ENCODE measurements at regions not wholly inside any gene's neighbourhood (a gene's known extent, or its start where the extent isn't known, plus 50 kb on each side); places are given as distances from the start of the nearest gene placed in this dataset.

GRCh38 chr16:60246086-60246485 lies 1512.0 kb upstream of the GOT2 start:
- DNase-seq (ENCODE audit: low read depth) (no peak), FAIRE-seq (no peak)
- TF ChIP-seq, protein P1, sequence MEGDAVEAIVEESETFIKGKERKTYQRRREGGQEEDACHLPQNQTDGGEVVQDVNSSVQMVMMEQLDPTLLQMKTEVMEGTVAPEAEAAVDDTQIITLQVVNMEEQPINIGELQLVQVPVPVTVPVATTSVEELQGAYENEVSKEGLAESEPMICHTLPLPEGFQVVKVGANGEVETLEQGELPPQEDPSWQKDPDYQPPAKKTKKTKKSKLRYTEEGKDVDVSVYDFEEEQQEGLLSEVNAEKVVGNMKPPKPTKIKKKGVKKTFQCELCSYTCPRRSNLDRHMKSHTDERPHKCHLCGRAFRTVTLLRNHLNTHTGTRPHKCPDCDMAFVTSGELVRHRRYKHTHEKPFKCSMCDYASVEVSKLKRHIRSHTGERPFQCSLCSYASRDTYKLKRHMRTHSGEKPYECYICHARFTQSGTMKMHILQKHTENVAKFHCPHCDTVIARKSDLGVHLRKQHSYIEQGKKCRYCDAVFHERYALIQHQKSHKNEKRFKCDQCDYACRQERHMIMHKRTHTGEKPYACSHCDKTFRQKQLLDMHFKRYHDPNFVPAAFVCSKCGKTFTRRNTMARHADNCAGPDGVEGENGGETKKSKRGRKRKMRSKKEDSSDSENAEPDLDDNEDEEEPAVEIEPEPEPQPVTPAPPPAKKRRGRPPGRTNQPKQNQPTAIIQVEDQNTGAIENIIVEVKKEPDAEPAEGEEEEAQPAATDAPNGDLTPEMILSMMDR (IDR thresholded peaks at IDR 0.05; ENCODE audit: insufficient read depth, low read length, severe bottlenecking), result no peak
- Histone ChIP-seq H3K27me3 (ENCODE audit: control insufficient read depth, insufficient read depth, low read length) (no peaks in the 10 kb centered on the region), H3K36me3 (ENCODE audit: control insufficient read depth, insufficient read depth, low read length) (no peaks in the 10 kb centered on the region), H3K4me3 (ENCODE audit: low read depth, low read length) (no peak overlapping the region)

DNA sequence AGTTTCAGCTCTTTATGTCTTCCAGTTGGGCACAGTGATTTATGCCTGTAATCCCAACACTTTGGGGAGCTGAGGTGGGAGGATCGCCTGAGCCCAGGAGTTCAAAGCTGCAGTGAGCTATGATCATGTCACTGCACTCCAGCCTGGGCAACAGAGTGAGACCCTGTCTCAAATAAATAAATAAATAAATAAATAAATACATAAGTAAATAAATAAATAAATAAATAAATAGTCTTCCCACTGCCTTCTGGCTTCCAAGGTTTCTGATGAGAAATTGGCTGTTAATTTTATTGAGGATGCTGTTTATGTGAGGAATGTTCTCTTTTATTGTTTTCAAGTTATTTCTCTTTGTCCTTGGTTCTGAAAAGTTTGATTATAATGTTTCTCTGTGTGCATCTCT lies 1507.6 kb upstream of the GOT2 start:
- TF ChIP-seq, protein P1 (IDR thresholded peaks at IDR 0.05; ENCODE audit: insufficient read depth, low read length, severe bottlenecking), result no peak
- DNase-seq (ENCODE audit: low read depth) (no peak), FAIRE-seq (no peak)
- Histone ChIP-seq H3K4me3 (ENCODE audit: low read depth, low read length) (no peak overlapping the region), H3K27me3 (ENCODE audit: control insufficient read depth, insufficient read depth, low read length) (no peaks in the 10 kb centered on the region), H3K36me3 (ENCODE audit: control insufficient read depth, insufficient read depth, low read length) (no peaks in the 10 kb centered on the region)

GRCh38 chr16:60230666-60231065 lies 1496.5 kb upstream of the GOT2 start:
- FAIRE-seq (no peak), DNase-seq (ENCODE audit: low read depth) (no peak)
- TF ChIP-seq, protein P1 (IDR thresholded peaks at IDR 0.05; ENCODE audit: insufficient read depth, low read length, severe bottlenecking), result no peak

DNA sequence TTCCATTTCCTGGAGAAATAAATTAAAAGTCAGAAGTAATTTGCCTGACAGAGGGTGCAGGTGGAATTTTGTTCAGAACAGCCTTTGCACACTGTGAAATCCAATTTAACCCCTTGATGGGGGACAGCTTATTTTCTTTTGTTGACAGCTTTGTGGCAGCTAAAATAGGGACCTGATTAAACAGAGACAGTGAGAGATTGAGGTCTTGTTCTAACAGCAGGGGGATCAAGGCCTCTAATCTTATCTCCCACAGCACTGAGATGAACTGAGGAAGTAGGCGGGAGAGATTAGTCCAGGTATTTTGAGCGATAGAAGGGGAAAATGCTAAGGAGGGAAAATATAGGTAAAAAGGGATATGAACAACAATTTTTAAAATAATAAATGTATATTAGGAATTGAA lies 1491.4 kb upstream of the GOT2 start:
- Histone ChIP-seq H3K4me3 (ENCODE audit: low read depth, low read length) (no peak overlapping the region), H3K27me3 (ENCODE audit: control insufficient read depth, insufficient read depth, low read length) (no peaks in the 10 kb centered on the region), H3K36me3 (ENCODE audit: control insufficient read depth, insufficient read depth, low read length) (no peaks in the 10 kb centered on the region)
- TF ChIP-seq, protein P1 (IDR thresholded peaks at IDR 0.05; ENCODE audit: insufficient read depth, low read length, severe bottlenecking), result no peak
- FAIRE-seq, result no peak
- DNase-seq (ENCODE audit: low read depth), result no peak

More at GRCh38 chr16:60230666-60231065, 1496.5 kb upstream of the GOT2 start:
- no peak overlapping the region for H3K4me3 ChIP-seq (ENCODE audit: low read depth, low read length)
- no peaks in the 10 kb centered on the region for H3K27me3 ChIP-seq (ENCODE audit: control insufficient read depth, insufficient read depth, low read length)
- H3K36me3 ChIP-seq (ENCODE audit: control insufficient read depth, insufficient read depth, low read length), result no peaks in the 10 kb centered on the region

DNA sequence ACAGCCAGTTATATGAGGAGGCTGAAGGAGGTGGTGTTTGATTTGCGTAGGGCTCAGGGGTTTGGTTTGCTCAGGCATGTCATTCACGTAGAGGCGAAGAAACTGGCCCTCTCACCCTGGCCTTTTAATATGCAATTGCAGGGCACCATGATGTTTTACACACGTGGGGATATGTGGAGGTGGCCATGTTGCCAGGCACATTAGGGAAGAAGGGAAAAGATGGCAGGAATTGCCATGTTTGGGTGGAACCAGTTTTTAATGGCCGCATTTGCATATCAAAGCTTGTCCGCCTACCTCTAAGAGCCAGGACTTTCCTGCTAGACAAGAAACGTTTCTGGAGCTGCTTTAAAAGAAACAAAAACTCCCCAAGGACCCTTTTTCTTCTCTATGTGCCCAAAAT lies 1483.7 kb upstream of the GOT2 start:
- H3K4me3 ChIP-seq (ENCODE audit: low read depth, low read length), result no peak overlapping the region
- DNase-seq (ENCODE audit: low read depth), result no peak
- no peaks in the 10 kb centered on the region for H3K36me3 ChIP-seq (ENCODE audit: control insufficient read depth, insufficient read depth, low read length)
- TF ChIP-seq, protein P1 (IDR thresholded peaks at IDR 0.05; ENCODE audit: insufficient read depth, low read length, severe bottlenecking), result no peak
- no peaks in the 10 kb centered on the region for H3K27me3 ChIP-seq (ENCODE audit: control insufficient read depth, insufficient read depth, low read length)
- no peak for FAIRE-seq

DNA sequence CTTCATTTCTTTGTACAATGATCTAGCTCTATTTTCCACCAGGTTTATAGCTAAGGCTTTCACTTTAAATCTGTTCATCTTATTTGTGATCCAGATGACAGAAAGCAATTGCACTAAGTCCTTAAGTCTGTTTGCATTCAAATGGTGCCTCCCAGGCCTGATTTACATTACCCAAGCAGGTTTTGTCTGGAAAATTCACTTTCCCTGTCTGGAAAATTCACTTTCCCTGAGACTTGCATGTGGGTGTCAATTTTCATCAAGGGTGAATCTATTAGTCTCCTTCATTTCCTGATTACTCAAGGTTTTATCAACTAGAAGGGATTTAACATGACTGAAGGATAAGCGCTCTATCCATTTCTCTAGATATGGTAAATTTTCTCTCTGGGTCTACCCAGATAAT lies 1480.2 kb upstream of the GOT2 start:
- H3K27me3 ChIP-seq (ENCODE audit: control insufficient read depth, insufficient read depth, low read length), result no peaks in the 10 kb centered on the region
- no peak for FAIRE-seq
- H3K36me3 ChIP-seq (ENCODE audit: control insufficient read depth, insufficient read depth, low read length), result no peaks in the 10 kb centered on the region
- TF ChIP-seq, protein P1 (IDR thresholded peaks at IDR 0.05; ENCODE audit: insufficient read depth, low read length, severe bottlenecking), result no peak
- no peak for DNase-seq (ENCODE audit: low read depth)
- H3K4me3 ChIP-seq (ENCODE audit: low read depth, low read length), result no peak overlapping the region

Data from bronchial epithelial cell (primary cell).